Aorta (tissue), 5 donors: ENCODE measurements at regions not wholly inside any gene's neighbourhood (a gene's known extent, or its start where the extent isn't known, plus 50 kb on each side); places are given as distances from the start of the nearest gene placed in this dataset.

Source experiments
- ATAC-seq: fragments of 200-7000 bp; cut with Tn5 transposase; one replicate; pipeline ENCODE4 v1.9.1; 2022; ENCODE audit warnings: moderate library complexity; ENCODE audit not compliant: low FRiP score
- DNase-seq, 2 donors: peaks; one replicate each; pipeline ENCODE4 v3.0.0-alpha.2; 2020
- H3K27ac ChIP-seq, 2 donors: one replicate each; pipeline ENCODE4 v1.5.1; 2013; ENCODE audit warnings: low read length in 2 of 2, mild to moderate bottlenecking in 2 of 2, moderate library complexity in 2 of 2, control low read depth in 1 of 2, inconsistent platforms in 1 of 2, low read depth in 1 of 2
- H3K27me3 ChIP-seq, 2 donors: one replicate each; pipeline ENCODE4 v1.6.1; 2013; ENCODE audit warnings: control low read depth in 1 of 2, low read length in 1 of 2, mild to moderate bottlenecking in 1 of 2, moderate library complexity in 1 of 2; ENCODE audit not compliant: insufficient read depth in 2 of 2, control insufficient read depth in 1 of 2
- H3K36me3 ChIP-seq, 2 donors: one replicate each; pipeline ENCODE4 v1.6.1; 2013; ENCODE audit warnings: control low read depth in 1 of 2, low read length in 1 of 2, mild to moderate bottlenecking in 1 of 2; ENCODE audit not compliant: insufficient read depth in 2 of 2, control insufficient read depth in 1 of 2
- H3K4me1 ChIP-seq, 2 donors: one replicate each; pipeline ENCODE4 v1.6.1; 2013; ENCODE audit warnings: low read length in 2 of 2, control low read depth in 1 of 2, mild to moderate bottlenecking in 1 of 2, moderate library complexity in 1 of 2; ENCODE audit not compliant: insufficient read depth in 2 of 2, control insufficient read depth in 1 of 2
- H3K4me3 ChIP-seq, 2 donors: one replicate each; pipeline ENCODE4 v1.5.1; 2013; ENCODE audit warnings: low read length in 2 of 2, control low read depth in 1 of 2, mild to moderate bottlenecking in 1 of 2
- H3K9me3 ChIP-seq: one replicate; pipeline ENCODE4 v1.6.1; 2013; ENCODE audit warnings: mild to moderate bottlenecking, low read length; ENCODE audit not compliant: control insufficient read depth
- WGBS, 2 donors: extraction: QIAGEN DNeasy Blood & Tissue Kit; methylation state at CpG; one replicate each; pipeline ENCODE4 v1.1.7; 2013; 5-methylcytosine and 5-hydroxymethylcytosine counted together
- intact Hi-C, 2 donors: fragments of 100-400 bp; cut with DNase I; formaldehyde crosslinking; loops; one replicate each; pipeline versions ENCODE4 v1.14.2 to v1.15.0; 2022
- donor health status: healthy with polysubstance abuse.
- donor health status: Bipolar disorder and iron deficiency.
- donor health status: DM: no; HTN: no; CAD: no.
- donor health status: DM: no; HTN: no; CAD: no.
- donor health status: DM: yes; HTN: yes; CAD: no.

GRCh38 chr4:17058916-17059741 lies 160.7 kb upstream of the LDB2 start:
- Histone ChIP-seq H3K27me3 (no peaks in the 10 kb centered on the region), H3K9me3 (no peaks in the 10 kb centered on the region), H3K4me3 (no peak overlapping the region), H3K4me1 (peaks cover 0 to 4% of the 10 kb centered on the region in 2 donors), H3K27ac (no peak overlapping the region), H3K36me3 (no peaks in the 10 kb centered on the region)
- WGBS, 2 donors: 35 to 41% methylated on average over 10 of the region's 10 CpGs
- DNase-seq (no peak), ATAC-seq (peak; percentile 60)
- intact Hi-C loops: no loop called here

- Histone ChIP-seq H3K4me3 (no peak overlapping the region), H3K4me1 (no peaks in the 10 kb centered on the region), H3K27ac (no peak overlapping the region), H3K27me3 (no peaks in the 10 kb centered on the region), H3K36me3 (no peaks in the 10 kb centered on the region), H3K9me3 (no peaks in the 10 kb centered on the region)
- intact Hi-C loops: no loop called here
- ATAC-seq: peak; percentile 57
- no peak for DNase-seq
- 38 to 57% methylated on average over 4 of the region's 4 CpGs for WGBS, 2 donors
These were observed 160.1 kb upstream of the LDB2 start for GRCh38 chr4:17058536-17058915.

GRCh38 chr4:17057035-17057434 lies 158.6 kb upstream of the LDB2 start:
- Histone ChIP-seq H3K27me3 (no peaks in the 10 kb centered on the region), H3K4me3 (no peak overlapping the region), H3K9me3 (peaks cover 1% of the 10 kb centered on the region), H3K36me3 (no peaks in the 10 kb centered on the region), H3K4me1 (no peaks in the 10 kb centered on the region), H3K27ac (no peak overlapping the region)
- no peak for DNase-seq
- 96 to 97% methylated on average over 6 of the region's 6 CpGs for WGBS, 2 donors
- ATAC-seq: no peak
- intact Hi-C loops: no loop called here

- DNase-seq (no peak), ATAC-seq (no peak)
- Histone ChIP-seq H3K9me3 (peaks cover 1% of the 10 kb centered on the region), H3K27me3 (no peaks in the 10 kb centered on the region), H3K4me3 (no peak overlapping the region), H3K4me1 (no peaks in the 10 kb centered on the region), H3K36me3 (no peaks in the 10 kb centered on the region), H3K27ac (no peak overlapping the region)
- intact Hi-C loops: no loop called here
- WGBS, 2 donors: 96 to 98% methylated on average over 2 of the region's 2 CpGs
These were observed 157.3 kb upstream of the LDB2 start for GRCh38 chr4:17055788-17056187.

- 93 to 94% methylated on average over 7 of the region's 7 CpGs for whole genome bisulfite sequencing, 2 donors
- intact Hi-C loops: no loop called here
- Histone ChIP-seq H3K9me3 (peaks cover 2% of the 10 kb centered on the region), H3K27ac (no peak overlapping the region), H3K27me3 (no peaks in the 10 kb centered on the region), H3K4me3 (no peak overlapping the region), H3K4me1 (no peaks in the 10 kb centered on the region), H3K36me3 (no peaks in the 10 kb centered on the region)
- ATAC-seq (no peak), DNase-seq (no peak)
These were observed 147.4 kb upstream of the LDB2 start for GRCh38 chr4:17045866-17046265.

GRCh38 chr4:17038510-17039176 lies 140.2 kb upstream of the LDB2 start:
- 86 to 88% methylated on average over 7 of the region's 7 CpGs for WGBS, 2 donors
- H3K4me1 ChIP-seq: no peaks in the 10 kb centered on the region
- no peaks in the 10 kb centered on the region for H3K27me3 ChIP-seq
- ATAC-seq: no peak
- no peak overlapping the region for H3K4me3 ChIP-seq
- no peaks in the 10 kb centered on the region for H3K9me3 ChIP-seq
- DNase-seq: no peak
- intact Hi-C loops: no loop called here
- H3K27ac ChIP-seq: no peak overlapping the region
- no peaks in the 10 kb centered on the region for H3K36me3 ChIP-seq

- no peak overlapping the region for H3K27ac ChIP-seq
- DNase-seq: no peak
- ATAC-seq: no peak
- no peaks in the 10 kb centered on the region for H3K9me3 ChIP-seq
- WGBS, 2 donors: 69 to 76% methylated on average over 5 of the region's 5 CpGs
- no peaks in the 10 kb centered on the region for H3K36me3 ChIP-seq
- H3K27me3 ChIP-seq: peaks cover 0 to 2% of the 10 kb centered on the region in 2 donors
- no peak overlapping the region for H3K4me3 ChIP-seq
- H3K4me1 ChIP-seq: peaks cover 0 to 2% of the 10 kb centered on the region in 2 donors
- intact Hi-C loops: no loop called here
These were observed 135.3 kb upstream of the LDB2 start for GRCh38 chr4:17033768-17034181.

GRCh38 chr4:17033025-17033767 lies 134.8 kb upstream of the LDB2 start:
- Histone ChIP-seq H3K27ac (no peak overlapping the region), H3K9me3 (no peaks in the 10 kb centered on the region), H3K4me1 (peaks cover 0 to 2% of the 10 kb centered on the region in 2 donors), H3K27me3 (peaks cover 0 to 2% of the 10 kb centered on the region in 2 donors), H3K36me3 (no peaks in the 10 kb centered on the region), H3K4me3 (no peak overlapping the region)
- ATAC-seq: no peak
- no peak for DNase-seq
- intact Hi-C loops: no loop called here
- WGBS, 2 donors: 85 to 87% methylated on average over 3 of the region's 3 CpGs
